ENCODE measurements at regions not wholly inside any gene's neighbourhood (a gene's known extent, or its start where the extent isn't known, plus 50 kb on each side); places are given as distances from the start of the nearest gene placed in this dataset.

DNA sequence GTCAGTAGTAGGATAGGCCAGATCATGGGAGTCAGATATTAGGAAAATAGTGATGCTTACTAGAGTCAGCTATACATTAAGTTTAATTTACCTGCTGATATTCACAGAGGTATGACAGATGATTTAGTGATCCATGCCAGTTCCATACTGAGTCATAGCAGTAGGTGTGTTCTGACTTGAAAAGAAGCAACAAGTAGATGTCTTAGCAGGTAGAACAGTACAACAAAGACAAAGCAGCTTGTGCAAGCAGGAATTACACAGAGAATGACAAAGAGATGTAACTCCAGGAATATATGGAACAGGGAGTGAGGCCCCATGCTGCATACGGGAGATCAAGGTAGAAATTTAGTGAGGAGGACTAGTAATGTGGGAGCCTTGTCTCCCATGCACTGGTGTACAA, 556.9 kb downstream of the SLC16A7 start:
- TF ChIP-seq, protein P1, sequence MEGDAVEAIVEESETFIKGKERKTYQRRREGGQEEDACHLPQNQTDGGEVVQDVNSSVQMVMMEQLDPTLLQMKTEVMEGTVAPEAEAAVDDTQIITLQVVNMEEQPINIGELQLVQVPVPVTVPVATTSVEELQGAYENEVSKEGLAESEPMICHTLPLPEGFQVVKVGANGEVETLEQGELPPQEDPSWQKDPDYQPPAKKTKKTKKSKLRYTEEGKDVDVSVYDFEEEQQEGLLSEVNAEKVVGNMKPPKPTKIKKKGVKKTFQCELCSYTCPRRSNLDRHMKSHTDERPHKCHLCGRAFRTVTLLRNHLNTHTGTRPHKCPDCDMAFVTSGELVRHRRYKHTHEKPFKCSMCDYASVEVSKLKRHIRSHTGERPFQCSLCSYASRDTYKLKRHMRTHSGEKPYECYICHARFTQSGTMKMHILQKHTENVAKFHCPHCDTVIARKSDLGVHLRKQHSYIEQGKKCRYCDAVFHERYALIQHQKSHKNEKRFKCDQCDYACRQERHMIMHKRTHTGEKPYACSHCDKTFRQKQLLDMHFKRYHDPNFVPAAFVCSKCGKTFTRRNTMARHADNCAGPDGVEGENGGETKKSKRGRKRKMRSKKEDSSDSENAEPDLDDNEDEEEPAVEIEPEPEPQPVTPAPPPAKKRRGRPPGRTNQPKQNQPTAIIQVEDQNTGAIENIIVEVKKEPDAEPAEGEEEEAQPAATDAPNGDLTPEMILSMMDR (IDR thresholded peaks at IDR 0.05; ENCODE audit: control extremely low read depth in 1 of 3, insufficient read depth in 1 of 3, low read depth in 1 of 3, low read length in 3 of 3) = no peak
- TF ChIP-seq RBBP5 (IDR thresholded peaks at IDR 0.05; ENCODE audit: borderline replicate concordance, low read depth, low read length) = no peak
